ENCODE measurements at regions not wholly inside any gene's neighbourhood (a gene's known extent, or its start where the extent isn't known, plus 50 kb on each side); places are given as distances from the start of the nearest gene placed in this dataset.

- TF ChIP-seq, protein P1, sequence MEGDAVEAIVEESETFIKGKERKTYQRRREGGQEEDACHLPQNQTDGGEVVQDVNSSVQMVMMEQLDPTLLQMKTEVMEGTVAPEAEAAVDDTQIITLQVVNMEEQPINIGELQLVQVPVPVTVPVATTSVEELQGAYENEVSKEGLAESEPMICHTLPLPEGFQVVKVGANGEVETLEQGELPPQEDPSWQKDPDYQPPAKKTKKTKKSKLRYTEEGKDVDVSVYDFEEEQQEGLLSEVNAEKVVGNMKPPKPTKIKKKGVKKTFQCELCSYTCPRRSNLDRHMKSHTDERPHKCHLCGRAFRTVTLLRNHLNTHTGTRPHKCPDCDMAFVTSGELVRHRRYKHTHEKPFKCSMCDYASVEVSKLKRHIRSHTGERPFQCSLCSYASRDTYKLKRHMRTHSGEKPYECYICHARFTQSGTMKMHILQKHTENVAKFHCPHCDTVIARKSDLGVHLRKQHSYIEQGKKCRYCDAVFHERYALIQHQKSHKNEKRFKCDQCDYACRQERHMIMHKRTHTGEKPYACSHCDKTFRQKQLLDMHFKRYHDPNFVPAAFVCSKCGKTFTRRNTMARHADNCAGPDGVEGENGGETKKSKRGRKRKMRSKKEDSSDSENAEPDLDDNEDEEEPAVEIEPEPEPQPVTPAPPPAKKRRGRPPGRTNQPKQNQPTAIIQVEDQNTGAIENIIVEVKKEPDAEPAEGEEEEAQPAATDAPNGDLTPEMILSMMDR (IDR thresholded peaks at IDR 0.05), result no peak
- TF ChIP-seq POLR2A (IDR thresholded peaks at IDR 0.05), result no peak
- 80 to 81% methylated on average over 1 of the region's 1 CpG for WGBS, 2 donors
- intact Hi-C loops (cut with DNase I; ENCODE audit: low total_unique reads), result no loop called here
- no peak overlapping the region for H3K4me3 ChIP-seq (ENCODE audit: low read depth, poor library complexity, severe bottlenecking)
- DNase-seq (ENCODE audit: low spot score in 2 of 2), result no peak
Measured at GRCh38 chr13:103192511-103193135, 126.4 kb upstream of the SLC10A2 start.

DNA sequence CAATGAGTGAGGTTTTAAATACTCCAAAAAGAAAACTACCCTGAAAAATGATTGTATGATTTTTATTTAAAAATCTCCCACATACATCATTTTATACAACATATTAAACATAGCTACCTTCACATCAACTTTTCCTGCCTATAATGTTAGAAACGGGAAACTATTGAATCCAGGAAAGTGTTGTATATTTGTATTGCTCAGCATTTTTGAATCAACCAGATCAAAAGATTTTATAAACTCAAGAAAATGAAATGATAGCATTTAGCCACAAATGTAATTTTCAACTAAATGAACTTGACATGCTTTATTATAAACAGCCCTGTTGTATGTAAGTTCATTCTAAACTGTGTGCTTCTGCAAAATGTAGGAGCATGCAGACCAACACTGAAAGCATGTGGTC, 124.6 kb upstream of the SLC10A2 start:
- intact Hi-C loops (cut with DNase I; ENCODE audit: low total_unique reads), result no loop called here
- no peak for DNase-seq (ENCODE audit: low spot score in 2 of 2)
- no peak for TF ChIP-seq POLR2A (IDR thresholded peaks at IDR 0.05)
- TF ChIP-seq, protein P1 (IDR thresholded peaks at IDR 0.05), result no peak
- 74 to 79% methylated on average over 1 of the region's 1 CpG for WGBS, 2 donors
- H3K4me3 ChIP-seq (ENCODE audit: low read depth, poor library complexity, severe bottlenecking), result no peak overlapping the region

- H3K4me3 ChIP-seq (ENCODE audit: low read depth, poor library complexity, severe bottlenecking), result no peak overlapping the region
- DNase-seq (ENCODE audit: low spot score in 2 of 2), result no peak
- no peak for TF ChIP-seq POLR2A (IDR thresholded peaks at IDR 0.05)
- TF ChIP-seq, protein P1 (IDR thresholded peaks at IDR 0.05), result no peak
- WGBS, 2 donors, result 26 to 35% methylated on average over 3 of the region's 3 CpGs
- intact Hi-C loops (cut with DNase I; ENCODE audit: low total_unique reads), result no loop called here
Measured at GRCh38 chr13:103188713-103189326, 122.6 kb upstream of the SLC10A2 start.

DNA sequence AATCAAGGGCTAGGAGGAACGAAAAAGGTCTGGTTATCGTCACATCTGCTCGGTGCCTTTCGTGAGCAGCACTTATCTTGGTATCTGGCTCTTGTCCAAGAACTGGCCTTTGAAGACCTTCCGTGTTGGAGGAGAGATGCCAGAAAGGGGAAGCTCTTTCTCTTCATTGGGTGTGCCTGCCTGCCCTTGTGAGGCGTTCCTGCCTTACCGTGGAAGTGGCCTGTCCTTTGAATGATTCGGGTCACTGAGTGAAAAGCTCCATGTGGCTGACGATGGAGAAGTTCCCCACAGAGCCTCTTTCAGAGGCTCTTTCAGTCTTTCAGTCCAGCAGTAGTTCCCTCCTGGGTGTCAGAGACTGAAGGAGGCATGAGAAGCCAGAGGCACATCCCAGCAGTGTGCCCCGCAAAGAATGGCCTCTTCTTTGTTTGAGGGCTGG, 121.5 kb upstream of the SLC10A2 start:
- TF ChIP-seq, protein P1 (IDR thresholded peaks at IDR 0.05), result no peak
- no peak for TF ChIP-seq POLR2A (IDR thresholded peaks at IDR 0.05)
- no peak overlapping the region for H3K4me3 ChIP-seq (ENCODE audit: low read depth, poor library complexity, severe bottlenecking)
- intact Hi-C loops (cut with DNase I; ENCODE audit: low total_unique reads), result no loop called here
- 66 to 75% methylated on average over 10 of the region's 10 CpGs for WGBS, 2 donors
- no peak for DNase-seq (ENCODE audit: low spot score in 2 of 2)

DNA sequence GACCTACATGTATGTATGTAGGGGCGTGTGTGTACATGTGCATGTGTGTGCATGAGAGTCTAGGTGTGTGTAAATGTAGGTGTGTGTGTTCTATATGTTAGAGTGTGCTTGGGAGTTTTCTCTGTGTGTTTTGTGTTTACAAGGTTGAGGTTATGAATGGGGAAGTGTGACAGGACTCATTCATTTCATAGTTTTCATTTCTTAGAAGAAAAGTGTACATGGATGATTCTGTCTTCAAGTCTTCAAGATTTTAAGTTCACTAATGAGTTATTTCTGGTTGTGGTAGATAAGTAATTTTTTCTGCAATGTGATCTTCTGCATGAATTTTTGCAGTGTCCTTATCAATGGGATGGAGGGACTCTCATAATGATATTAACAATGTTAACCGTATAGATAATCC, 118.2 kb upstream of the SLC10A2 start:
- H3K4me3 ChIP-seq (ENCODE audit: low read depth, poor library complexity, severe bottlenecking), result no peak overlapping the region
- TF ChIP-seq, protein P1 (IDR thresholded peaks at IDR 0.05), result no peak
- no peak for TF ChIP-seq POLR2A (IDR thresholded peaks at IDR 0.05)
- no peak for DNase-seq (ENCODE audit: low spot score in 2 of 2)
- intact Hi-C loops (cut with DNase I; ENCODE audit: low total_unique reads), result no loop called here
- WGBS, 2 donors, result 85 to 89% methylated on average over 2 of the region's 2 CpGs

Measured in lower leg skin (tissue), 4 donors.